Right lobe of liver (tissue), 4 donors: ENCODE measurements at regions not wholly inside any gene's neighbourhood (a gene's known extent, or its start where the extent isn't known, plus 50 kb on each side); places are given as distances from the start of the nearest gene placed in this dataset.

Source experiments
- POLR2A ChIP-seq: fragments of 450-650 bp; IDR thresholded peaks from one replicate; pipeline ENCODE4 v1.6.1; 2017; ENCODE audit warnings: antibody characterized with exemption, mild to moderate bottlenecking
- TF ChIP-seq, protein P1 (sequence below), 4 donors: fragments of 200-600 bp in 3 of 4; fragments of 450-650 bp in 1 of 4; IDR thresholded peaks; one replicate each; pipeline versions ENCODE4 v1.5.1 to v1.8.0; 2016 to 2022; ENCODE audit warnings: antibody characterized with exemption in 4 of 4, mild to moderate bottlenecking in 2 of 4
- donor health status: DM: no; HTN: no; CAD: no.
- donor health status: DM: no; HTN: no; CAD: no.
- donor health status: DM: no; HTN: yes; CAD: no.

- TF ChIP-seq, protein P1, sequence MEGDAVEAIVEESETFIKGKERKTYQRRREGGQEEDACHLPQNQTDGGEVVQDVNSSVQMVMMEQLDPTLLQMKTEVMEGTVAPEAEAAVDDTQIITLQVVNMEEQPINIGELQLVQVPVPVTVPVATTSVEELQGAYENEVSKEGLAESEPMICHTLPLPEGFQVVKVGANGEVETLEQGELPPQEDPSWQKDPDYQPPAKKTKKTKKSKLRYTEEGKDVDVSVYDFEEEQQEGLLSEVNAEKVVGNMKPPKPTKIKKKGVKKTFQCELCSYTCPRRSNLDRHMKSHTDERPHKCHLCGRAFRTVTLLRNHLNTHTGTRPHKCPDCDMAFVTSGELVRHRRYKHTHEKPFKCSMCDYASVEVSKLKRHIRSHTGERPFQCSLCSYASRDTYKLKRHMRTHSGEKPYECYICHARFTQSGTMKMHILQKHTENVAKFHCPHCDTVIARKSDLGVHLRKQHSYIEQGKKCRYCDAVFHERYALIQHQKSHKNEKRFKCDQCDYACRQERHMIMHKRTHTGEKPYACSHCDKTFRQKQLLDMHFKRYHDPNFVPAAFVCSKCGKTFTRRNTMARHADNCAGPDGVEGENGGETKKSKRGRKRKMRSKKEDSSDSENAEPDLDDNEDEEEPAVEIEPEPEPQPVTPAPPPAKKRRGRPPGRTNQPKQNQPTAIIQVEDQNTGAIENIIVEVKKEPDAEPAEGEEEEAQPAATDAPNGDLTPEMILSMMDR (IDR thresholded peaks at IDR 0.05), result no peak
- TF ChIP-seq POLR2A, result no peak
Observed at GRCh38 chr4:63566658-63567057, 842.6 kb downstream of the TECRL start.
